Transverse colon (tissue), 4 donors: ENCODE measurements at regions not wholly inside any gene's neighbourhood (a gene's known extent, or its start where the extent isn't known, plus 50 kb on each side); places are given as distances from the start of the nearest gene placed in this dataset.

ENCODE experiments used
- DNase-seq: peaks from one replicate; pipeline ENCODE4 v3.0.0-alpha.2; 2019
- H3K27ac ChIP-seq, 4 donors: fragments of 200-600 bp; sonication (generic); 2 replicates each; pipeline ENCODE4 v1.5.1; 2016 to 2018; ENCODE audit warnings: inconsistent platforms in 4 of 4
- H3K27me3 ChIP-seq: fragments of 200-600 bp; sonication (generic); 2 replicates; pipeline ENCODE4 v1.5.1; 2017; ENCODE audit warnings: inconsistent platforms
- H3K36me3 ChIP-seq, 4 donors: fragments of 200-600 bp; sonication (generic); 2 replicates each; pipeline ENCODE4 v1.5.1; 2017 to 2019; ENCODE audit warnings: inconsistent platforms in 4 of 4
- H3K4me1 ChIP-seq, 4 donors: fragments of 200-600 bp; sonication (generic); 2 replicates each; pipeline ENCODE4 v1.5.1; 2017 to 2020; ENCODE audit warnings: inconsistent platforms in 4 of 4
- H3K4me3 ChIP-seq, 4 donors: fragments of 200-600 bp; sonication (generic); 1 replicate in 1 of 4; 2 replicates in 3 of 4; pipeline versions ENCODE4 v1.5.1 to v1.6.1; 2017 to 2019; ENCODE audit warnings: inconsistent platforms in 4 of 4
- H3K9me3 ChIP-seq, 2 donors: fragments of 200-600 bp; sonication (generic); 2 replicates each; pipeline ENCODE4 v1.5.1; 2017 to 2019; ENCODE audit warnings: inconsistent platforms in 2 of 2
- EP300 ChIP-seq: sonication (generic); formaldehyde crosslinking; IDR thresholded peaks from one replicate; pipeline ENCODE4 v1.6.1; 2017; ENCODE audit warnings: antibody characterized with exemption, low read depth
- POLR2A ChIP-seq: fragments of 450-650 bp; IDR thresholded peaks from one replicate; pipeline ENCODE4 v1.6.1; 2016; ENCODE audit warnings: antibody characterized with exemption, mild to moderate bottlenecking, moderate library complexity
- POLR2AphosphoS5 ChIP-seq, 3 donors: sonication (generic); formaldehyde crosslinking; IDR thresholded peaks; one replicate each; pipeline ENCODE4 v1.6.1; 2016; ENCODE audit warnings: antibody characterized with exemption in 3 of 3
- WGBS, 2 donors: methylation state at CpG; one replicate each; pipeline ENCODE4 v1.1.5; 2018; ENCODE audit warnings: low coverage in 1 of 2; 5-methylcytosine and 5-hydroxymethylcytosine counted together
- in situ Hi-C, 4 donors: fragments of 200-750 bp; cut with MboI; loops; one replicate each; pipeline versions ENCODE4 v1.15.0 to v1.15.1; 2017; ENCODE audit warnings: low sequenced_read_pairs in 3 of 4, low pct_ligation_motif_present in 1 of 4, low pct_unique_long_range_greater_than_20kb in 1 of 4
- intact Hi-C: fragments of 100-400 bp; cut with DNase I; formaldehyde crosslinking; loops from one replicate; pipeline ENCODE4 v1.15.1; 2023; ENCODE audit warnings: low total_unique reads
- TF ChIP-seq, protein P1 (sequence below), 5 experiments: fragments of 200-600 bp in 3 of 5; fragments of 450-650 bp in 2 of 5; sonication (generic) in 3 of 5; IDR thresholded peaks; 1 replicate in 2 of 5; 2 replicates in 3 of 5; pipeline ENCODE4 v1.5.1; 2016 to 2017; ENCODE audit warnings: antibody characterized with exemption in 5 of 5, inconsistent platforms in 3 of 5, mild to moderate bottlenecking in 2 of 5, moderate library complexity in 1 of 5

DNA sequence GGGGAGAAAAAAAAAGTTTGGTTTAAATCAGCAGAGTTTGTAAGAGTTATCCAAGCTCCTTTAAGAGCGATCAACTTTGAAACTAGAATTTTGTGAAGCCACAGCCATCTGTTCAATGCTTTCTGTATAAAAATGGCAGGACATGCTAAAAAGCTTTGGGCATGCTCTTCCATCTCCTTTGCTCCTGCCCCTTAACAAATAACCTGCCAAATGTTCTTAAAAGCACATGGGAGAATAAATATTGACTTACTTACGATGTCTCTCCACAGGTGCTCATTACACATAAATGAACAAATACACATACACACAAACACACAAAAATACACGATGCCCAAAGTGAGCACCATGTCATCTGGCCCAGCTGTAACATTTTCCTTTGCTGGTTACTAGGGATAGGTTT lies 211.8 kb upstream of the DPH6 start:
- no peak for TF ChIP-seq EP300
- TF ChIP-seq POLR2A, result no peak
- TF ChIP-seq POLR2AphosphoS5 (IDR thresholded peaks at IDR 0.05), result no peak
- TF ChIP-seq, protein P1, sequence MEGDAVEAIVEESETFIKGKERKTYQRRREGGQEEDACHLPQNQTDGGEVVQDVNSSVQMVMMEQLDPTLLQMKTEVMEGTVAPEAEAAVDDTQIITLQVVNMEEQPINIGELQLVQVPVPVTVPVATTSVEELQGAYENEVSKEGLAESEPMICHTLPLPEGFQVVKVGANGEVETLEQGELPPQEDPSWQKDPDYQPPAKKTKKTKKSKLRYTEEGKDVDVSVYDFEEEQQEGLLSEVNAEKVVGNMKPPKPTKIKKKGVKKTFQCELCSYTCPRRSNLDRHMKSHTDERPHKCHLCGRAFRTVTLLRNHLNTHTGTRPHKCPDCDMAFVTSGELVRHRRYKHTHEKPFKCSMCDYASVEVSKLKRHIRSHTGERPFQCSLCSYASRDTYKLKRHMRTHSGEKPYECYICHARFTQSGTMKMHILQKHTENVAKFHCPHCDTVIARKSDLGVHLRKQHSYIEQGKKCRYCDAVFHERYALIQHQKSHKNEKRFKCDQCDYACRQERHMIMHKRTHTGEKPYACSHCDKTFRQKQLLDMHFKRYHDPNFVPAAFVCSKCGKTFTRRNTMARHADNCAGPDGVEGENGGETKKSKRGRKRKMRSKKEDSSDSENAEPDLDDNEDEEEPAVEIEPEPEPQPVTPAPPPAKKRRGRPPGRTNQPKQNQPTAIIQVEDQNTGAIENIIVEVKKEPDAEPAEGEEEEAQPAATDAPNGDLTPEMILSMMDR (IDR thresholded peaks at IDR 0.05), result no peak
- Histone ChIP-seq H3K4me1 (peaks cover 0 to 12% (median 4%) of the 10 kb centered on the region in 4 donors), H3K4me3 (no peak overlapping the region), H3K27ac (no peak overlapping the region), H3K27me3 (no peaks in the 10 kb centered on the region), H3K36me3 (no peaks in the 10 kb centered on the region), H3K9me3 (no peaks in the 10 kb centered on the region)
- intact Hi-C loops, result no loop called here
- no peak for DNase-seq
- in situ Hi-C loops, result no loop called here
- 60 to 70% methylated on average over 3 of the region's 3 CpGs for WGBS, 2 donors

DNA sequence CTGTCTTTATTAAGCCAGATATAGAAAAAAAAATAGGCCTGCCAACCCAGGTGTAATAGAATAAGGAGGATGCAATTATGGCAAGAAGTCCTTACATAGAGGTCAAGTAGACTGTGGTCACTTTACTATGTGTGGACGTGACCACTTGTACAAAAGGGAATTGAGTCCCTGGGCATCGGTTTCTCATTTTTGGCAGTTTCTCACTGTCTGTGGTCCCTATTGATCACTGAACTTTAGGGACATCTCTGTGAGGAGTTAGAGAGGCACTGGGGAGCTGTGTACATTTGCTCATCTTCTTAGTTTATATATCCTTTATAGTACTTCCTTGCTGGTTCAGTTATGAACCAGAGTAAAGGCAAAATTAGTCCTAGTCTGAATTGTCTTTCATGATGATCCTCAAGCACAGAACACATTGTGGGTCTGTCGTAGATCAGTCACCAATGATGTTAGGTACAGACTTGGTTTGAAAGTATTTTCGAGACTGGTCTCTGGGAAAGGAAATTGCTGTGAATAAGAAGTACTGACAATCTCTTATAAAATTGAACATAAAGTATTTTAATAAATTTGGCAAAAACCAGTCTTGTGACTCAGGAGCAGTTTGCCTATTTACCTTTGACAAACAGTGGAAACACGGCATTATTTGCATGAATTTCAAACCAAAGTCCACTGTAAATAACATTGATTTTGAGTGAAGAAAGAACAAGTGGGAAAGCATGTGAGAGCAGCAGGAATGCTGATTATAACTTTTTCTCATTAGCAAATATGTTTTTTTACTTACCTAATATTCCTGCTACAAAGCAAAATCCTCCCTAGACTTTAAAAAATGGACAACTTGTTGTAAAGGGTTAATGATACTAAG lies 218.9 kb upstream of the DPH6 start:
- intact Hi-C loops (no loop called here), in situ Hi-C loops (no loop called here)
- TF ChIP-seq EP300 (no peak), POLR2A (no peak), POLR2AphosphoS5 (IDR thresholded peaks at IDR 0.05) (no peak)
- TF ChIP-seq, protein P1 (IDR thresholded peaks at IDR 0.05), result no peak
- Histone ChIP-seq H3K4me3 (no peak overlapping the region), H3K9me3 (no peaks in the 10 kb centered on the region), H3K27me3 (no peaks in the 10 kb centered on the region), H3K27ac (no peak overlapping the region), H3K4me1 (no peaks in the 10 kb centered on the region), H3K36me3 (no peaks in the 10 kb centered on the region)
- WGBS, 2 donors, result 71 to 82% methylated on average over 5 of the region's 5 CpGs
- no peak for DNase-seq

DNA sequence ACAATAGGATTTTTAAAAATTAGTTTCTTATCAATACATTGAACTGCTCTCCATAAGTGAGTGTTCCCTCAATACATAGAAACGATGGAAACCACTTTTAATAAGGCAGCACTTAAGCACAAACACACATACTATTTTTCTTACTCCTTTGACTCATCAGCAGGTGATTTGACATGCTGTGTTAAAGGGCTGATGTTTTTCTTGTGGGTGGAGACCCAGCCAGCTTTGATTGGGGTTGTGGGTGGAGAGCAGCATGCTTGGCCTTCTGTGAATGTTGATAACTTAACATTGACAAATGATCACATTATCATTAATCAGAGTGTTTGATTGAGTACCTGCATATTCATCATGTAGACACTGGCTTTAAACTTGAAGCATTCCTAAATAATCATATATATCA lies 223.0 kb upstream of the DPH6 start:
- Histone ChIP-seq H3K36me3 (no peaks in the 10 kb centered on the region), H3K4me3 (no peak overlapping the region), H3K9me3 (no peaks in the 10 kb centered on the region), H3K4me1 (no peaks in the 10 kb centered on the region), H3K27ac (no peak overlapping the region), H3K27me3 (no peaks in the 10 kb centered on the region)
- DNase-seq, result no peak
- WGBS, 2 donors, result 60 to 62% methylated on average over 1 of the region's 1 CpG
- in situ Hi-C loops, result no loop called here
- TF ChIP-seq, protein P1 (IDR thresholded peaks at IDR 0.05), result no peak
- intact Hi-C loops, result no loop called here

DNA sequence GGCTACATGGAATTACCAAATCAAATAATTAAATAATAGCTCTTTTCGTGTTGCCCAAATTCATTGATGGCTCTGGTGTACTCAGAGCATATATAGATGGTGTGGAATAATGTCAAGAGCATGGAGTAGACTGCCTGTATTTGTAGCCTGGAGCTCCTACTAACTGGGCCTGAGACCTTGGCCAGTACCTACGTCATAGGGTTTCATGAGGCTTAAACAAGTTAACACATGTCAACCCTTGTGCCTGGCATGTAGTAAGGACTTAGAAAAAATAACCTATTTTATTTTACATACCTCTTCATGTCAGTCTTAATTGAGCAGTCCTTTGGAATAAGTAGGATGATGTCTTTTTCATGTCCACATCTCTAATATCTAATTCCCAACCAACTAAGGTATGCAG lies 223.7 kb upstream of the DPH6 start:
- DNase-seq, result no peak
- no peak overlapping the region for H3K4me3 ChIP-seq
- in situ Hi-C loops (no loop called here), intact Hi-C loops (no loop called here)
- WGBS, 2 donors, result 85 to 93% methylated on average over 2 of the region's 2 CpGs
- H3K36me3 ChIP-seq, result no peaks in the 10 kb centered on the region
- H3K27ac ChIP-seq, result no peak overlapping the region
- no peaks in the 10 kb centered on the region for H3K4me1 ChIP-seq
- no peaks in the 10 kb centered on the region for H3K27me3 ChIP-seq
- no peaks in the 10 kb centered on the region for H3K9me3 ChIP-seq
- TF ChIP-seq POLR2A, result no peak
- TF ChIP-seq EP300, result no peak
- TF ChIP-seq POLR2AphosphoS5 (IDR thresholded peaks at IDR 0.05), result no peak
- TF ChIP-seq, protein P1 (IDR thresholded peaks at IDR 0.05), result no peak
